A549 (cell line): ENCODE measurements at regions not wholly inside any gene's neighbourhood (a gene's known extent, or its start where the extent isn't known, plus 50 kb on each side); places are given as distances from the start of the nearest gene placed in this dataset.

Experiments used
- CHD2 ChIP-seq: fragments of 150-350 bp; IDR thresholded peaks from 2 replicates; pipeline ENCODE4 v1.6.1; 2014; ENCODE audit warnings: low read length; ENCODE audit not compliant: partially characterized antibody
- CTCF ChIP-seq: fragments of >200 bp; sonication (Bioruptor Twin); formaldehyde crosslinking; IDR thresholded peaks from 3 replicates; pipeline ENCODE4 v1.5.1; 2016
- JUNB ChIP-seq: fragments of >200 bp; sonication (Bioruptor Twin); formaldehyde crosslinking; IDR thresholded peaks from 2 replicates; pipeline ENCODE4 v1.6.1; 2016
- POLR2A ChIP-seq: IDR thresholded peaks from 2 replicates; pipeline ENCODE4 v1.6.1; 2012; ENCODE audit warnings: mild to moderate bottlenecking, low read length
- RFX5 ChIP-seq: fragments of 450-650 bp; IDR thresholded peaks from 2 replicates; pipeline ENCODE4 v1.7.1; 2014; ENCODE audit warnings: antibody characterized with exemption, mild to moderate bottlenecking, moderate library complexity
- SREBF2 ChIP-seq: fragments of 450-650 bp; IDR thresholded peaks from 2 replicates; pipeline ENCODE4 v1.6.1; 2014; ENCODE audit warnings: mild to moderate bottlenecking, moderate library complexity
- ZC3H11A ChIP-seq: fragments of 450-650 bp; IDR thresholded peaks from 2 replicates; pipeline ENCODE4 v1.6.1; 2014; ENCODE audit warnings: antibody characterized with exemption, mild to moderate bottlenecking

DNA sequence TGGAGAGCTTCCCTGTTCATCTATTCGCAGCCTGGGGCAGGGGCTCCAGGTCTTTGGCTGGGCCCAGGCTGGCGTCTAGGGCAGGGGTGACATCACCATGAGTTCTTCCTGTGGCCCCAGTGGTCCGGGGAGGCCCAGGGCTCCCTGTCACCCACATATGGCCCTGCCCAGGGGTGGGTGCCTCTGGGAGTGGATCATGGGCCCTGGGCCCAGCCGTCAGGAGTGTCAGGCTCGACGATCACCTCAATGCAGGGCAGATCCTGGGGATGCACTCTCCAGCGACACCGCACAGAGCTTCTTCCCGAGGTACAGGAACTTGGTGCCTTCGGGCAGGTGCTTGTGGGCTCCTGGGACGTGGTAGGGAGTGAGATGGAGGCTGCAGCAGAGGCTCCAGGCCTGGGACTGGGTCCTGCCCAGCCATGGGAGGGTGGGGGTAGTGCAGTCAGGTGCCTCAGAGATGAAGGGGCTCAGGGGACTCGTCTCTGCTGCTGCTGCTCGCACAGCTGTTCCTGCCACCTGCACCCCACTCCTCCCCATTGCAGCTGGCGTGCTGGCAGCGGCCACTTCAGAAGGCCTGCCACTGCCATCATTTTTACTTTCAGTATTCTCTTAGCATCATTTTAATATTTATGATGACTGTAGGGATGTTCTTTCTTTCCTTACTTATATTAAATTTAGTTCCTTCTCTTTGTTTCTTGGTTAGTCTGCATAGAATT is 196.0 kb upstream of the VRK2 start:
- TF ChIP-seq JUNB (no peak), POLR2A (no peak), CTCF (no peak), CHD2 (no peak), RFX5 (no peak), ZC3H11A (no peak), SREBF2 (no peak)
